GM18861 (cell line): ENCODE measurements at regions not wholly inside any gene's neighbourhood (a gene's known extent, or its start where the extent isn't known, plus 50 kb on each side); places are given as distances from the start of the nearest gene placed in this dataset.

ENCODE experiments used
- ATAC-seq: cut with Tn5 transposase; IDR thresholded peaks from one replicate; pipeline ENCODE4 v1.9.1; 2021; ENCODE audit not compliant: unreplicated experiment

DNA sequence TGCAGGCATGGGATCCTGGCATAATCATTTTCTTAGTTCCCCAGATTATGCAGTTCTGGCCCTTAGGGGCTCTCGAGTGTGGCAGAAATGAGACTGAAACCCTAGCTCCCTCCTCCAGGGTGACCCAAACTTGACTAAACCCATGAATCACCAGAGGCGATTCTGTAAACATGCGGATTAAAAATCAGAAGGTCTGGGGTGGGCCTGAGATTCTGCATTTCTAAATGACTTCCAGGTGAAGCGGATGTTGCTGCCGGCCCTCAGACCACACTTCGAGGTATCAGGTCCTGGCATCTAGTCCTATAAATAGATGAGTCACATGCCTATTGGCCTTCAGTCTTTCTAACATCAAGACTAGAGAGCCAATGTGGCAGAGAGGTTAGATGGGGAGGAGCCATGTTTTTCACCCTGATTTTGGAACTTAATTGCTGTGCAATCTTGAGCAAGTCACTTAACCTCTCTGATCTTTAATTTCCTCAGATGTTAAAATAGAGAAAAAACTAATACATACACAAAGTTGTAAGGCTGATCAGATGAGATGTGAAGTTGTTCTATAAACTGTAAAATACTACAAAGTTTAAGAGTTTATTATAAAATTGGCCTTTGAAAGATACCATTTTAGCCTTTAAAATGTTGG lies 431.2 kb downstream of the FOXO1 start:
- no peak for ATAC-seq

DNA sequence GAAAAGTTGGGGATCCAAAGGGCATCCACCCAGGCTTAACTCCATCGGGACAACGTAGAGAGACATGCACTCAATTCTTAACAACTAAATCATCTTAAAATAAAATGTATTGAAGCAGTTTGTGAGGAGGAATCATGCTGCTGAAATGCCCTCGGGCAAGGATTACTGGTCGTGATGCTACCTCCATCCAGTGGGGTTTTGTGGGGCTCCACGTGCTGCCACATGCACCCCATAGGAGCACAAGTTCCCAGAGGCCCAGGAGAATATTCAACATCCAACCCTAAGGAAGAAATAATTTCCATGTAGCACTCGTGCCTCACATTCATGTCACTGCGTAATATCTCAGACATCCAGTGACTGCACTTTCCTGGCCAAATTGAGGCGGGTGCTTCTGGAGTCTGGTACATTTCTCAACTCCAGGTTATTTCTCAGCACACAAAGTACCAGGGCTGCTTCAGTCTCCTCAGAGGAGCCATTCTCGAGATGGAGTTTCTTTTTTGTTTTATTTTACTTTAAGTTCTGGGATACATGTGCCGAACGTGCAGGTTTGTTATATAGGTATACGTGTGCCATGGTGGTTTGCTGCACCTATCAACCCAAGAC lies 429.8 kb downstream of the FOXO1 start:
- ATAC-seq: no peak

DNA sequence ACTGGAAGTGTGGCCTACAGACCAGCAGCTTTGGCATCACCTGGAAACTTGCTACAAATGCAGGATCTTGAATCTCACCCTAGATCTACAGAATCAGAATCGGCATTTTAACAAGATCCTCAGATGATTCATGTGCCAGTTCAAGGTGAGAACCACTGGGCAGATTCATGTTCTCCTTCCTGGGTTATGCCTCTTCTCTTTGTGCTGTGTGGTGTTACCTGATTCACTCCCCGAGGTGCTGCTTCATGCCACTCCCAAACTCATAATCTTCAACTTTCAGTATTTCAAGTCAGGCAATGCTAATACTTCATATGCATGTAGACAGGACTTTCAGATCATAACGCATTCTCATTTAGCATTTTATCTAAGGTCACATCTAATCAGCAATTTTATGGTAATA lies 427.7 kb downstream of the FOXO1 start:
- no peak for ATAC-seq

- ATAC-seq: no peak
Measured at GRCh38 chr13:40240293-40240692, 426.1 kb downstream of the FOXO1 start.

DNA sequence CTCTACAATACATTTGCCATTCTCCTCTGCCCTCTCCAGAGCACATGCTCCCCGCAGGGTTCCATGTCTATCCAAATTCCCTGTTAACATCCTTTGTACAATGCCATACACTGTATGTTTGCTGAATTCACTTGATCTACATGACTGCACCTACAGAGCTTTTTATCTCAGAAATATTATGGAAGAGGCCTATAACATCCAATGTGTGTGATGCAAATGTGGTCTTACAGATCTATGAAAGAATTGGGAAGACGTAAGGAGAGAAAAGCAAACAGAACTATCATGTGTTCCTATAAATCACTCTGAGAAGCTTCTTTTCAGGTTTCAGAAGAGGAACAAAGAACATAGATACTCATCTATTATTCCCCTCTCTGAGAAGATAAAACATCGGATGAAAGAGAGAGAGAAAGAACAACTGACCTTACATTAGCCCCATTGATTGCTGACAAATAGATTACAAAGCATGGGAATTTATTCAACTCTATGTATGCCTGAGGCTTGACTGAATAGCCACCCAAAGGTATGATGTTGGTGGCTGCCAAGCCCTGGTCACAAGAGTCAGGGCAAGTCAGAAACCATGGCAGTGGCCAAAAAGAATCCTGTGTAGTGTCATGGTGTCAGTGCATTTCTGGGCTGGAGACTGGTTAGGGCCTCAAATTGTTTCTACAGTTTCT lies 425.2 kb downstream of the FOXO1 start:
- no peak for ATAC-seq

- no peak for ATAC-seq
Measured at GRCh38 chr13:40243047-40243446, 423.4 kb downstream of the FOXO1 start.

DNA sequence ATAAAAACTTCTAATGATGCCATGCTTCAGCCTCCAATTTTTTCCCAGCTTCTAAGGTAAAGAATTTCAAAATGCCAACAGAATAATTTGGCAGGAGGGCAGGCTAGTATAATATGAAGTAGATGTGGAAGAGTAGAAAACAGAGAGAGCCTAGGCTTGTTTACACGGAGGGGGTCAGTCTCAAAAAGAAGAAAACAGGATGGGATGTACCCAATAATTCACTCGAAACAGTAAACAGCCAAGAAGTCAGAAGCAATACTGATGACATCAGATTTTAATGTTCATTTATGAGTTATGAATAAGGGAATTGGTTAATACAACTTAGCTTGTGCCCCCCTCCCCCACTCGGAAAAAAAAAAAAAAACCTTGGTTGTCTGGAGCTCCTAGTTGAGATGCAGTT lies 422.5 kb downstream of the FOXO1 start:
- no peak for ATAC-seq

- no peak for ATAC-seq
Measured at GRCh38 chr13:40245567-40245966, 420.9 kb downstream of the FOXO1 start.

- ATAC-seq: no peak
Measured at GRCh38 chr13:40247845-40248244, 418.6 kb downstream of the FOXO1 start.

DNA sequence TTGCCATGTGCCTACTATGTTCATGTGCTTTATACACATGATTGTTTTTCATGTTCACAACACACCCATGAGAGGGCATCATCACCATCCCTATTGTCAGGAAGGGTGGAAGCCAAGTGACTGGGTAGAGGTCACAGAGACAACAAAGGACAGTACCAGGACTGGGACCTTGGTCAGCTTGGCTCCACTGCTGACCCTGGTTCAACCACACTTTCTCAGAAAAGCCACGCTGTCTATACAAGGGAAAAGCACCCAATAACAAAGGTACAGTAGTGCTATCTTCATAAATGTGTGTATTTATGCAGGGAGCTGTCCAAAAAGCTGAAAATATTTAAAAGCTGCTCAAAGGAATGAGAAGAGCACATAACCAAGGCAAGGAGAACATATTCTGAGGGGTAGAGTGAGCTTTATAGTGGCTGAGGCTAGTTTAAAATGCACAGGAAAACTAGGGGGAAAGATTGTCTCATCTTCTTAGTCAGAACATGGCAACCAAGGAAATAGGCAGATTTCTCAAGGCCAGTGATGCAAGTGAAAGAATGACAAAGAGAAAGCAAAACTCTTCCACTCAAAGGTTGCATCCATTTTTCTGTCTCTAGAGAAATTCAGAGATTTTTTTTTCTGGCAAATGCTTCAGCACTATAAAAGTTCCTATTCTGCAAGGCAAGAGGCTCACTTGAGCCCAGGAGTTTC lies 415.0 kb downstream of the FOXO1 start:
- ATAC-seq: no peak

GRCh38 chr13:40252241-40252640 lies 414.2 kb downstream of the FOXO1 start:
- ATAC-seq: no peak

- ATAC-seq: no peak
Measured at GRCh38 chr13:40252676-40253075, 413.8 kb downstream of the FOXO1 start.

GRCh38 chr13:40254394-40254793 lies 412.0 kb downstream of the FOXO1 start:
- no peak for ATAC-seq

DNA sequence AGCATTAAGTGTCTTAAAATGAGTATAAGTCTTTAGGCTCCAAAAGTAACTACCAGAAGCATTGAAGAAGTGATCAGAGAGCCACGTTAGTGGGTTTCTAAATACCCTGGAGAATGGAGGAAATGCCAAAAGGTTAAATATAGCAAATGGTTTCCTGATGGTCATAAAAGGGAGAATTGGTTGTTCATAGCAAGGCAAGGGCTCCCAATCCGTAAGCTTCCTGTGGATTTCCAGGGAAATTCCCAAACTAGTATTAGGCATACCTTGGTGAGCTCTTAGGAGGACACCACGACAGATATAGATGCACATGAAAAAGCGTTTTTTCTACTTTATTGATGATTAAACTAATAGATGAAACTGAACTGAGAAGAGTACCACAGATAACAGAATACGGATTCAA lies 410.9 kb downstream of the FOXO1 start:
- no peak for ATAC-seq

DNA sequence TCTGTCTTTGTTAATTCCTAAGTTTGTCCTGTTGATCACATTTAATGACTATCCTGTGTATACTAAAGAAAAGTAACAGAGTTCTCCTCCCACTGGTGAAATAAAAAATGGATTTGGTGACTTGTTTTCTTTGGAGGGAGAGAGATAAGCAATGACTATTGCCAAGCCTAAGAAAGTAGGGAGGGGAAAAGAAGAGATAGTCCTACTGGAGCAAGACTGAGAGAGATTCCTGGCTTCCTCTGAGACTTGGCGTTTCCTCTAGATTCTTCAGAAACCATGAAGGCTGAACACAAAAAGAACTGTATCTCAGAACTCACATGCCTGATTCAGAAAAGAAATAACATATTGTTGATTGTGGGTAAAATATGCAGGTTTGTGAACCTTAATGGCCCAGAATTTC lies 406.5 kb downstream of the FOXO1 start:
- no peak for ATAC-seq

DNA sequence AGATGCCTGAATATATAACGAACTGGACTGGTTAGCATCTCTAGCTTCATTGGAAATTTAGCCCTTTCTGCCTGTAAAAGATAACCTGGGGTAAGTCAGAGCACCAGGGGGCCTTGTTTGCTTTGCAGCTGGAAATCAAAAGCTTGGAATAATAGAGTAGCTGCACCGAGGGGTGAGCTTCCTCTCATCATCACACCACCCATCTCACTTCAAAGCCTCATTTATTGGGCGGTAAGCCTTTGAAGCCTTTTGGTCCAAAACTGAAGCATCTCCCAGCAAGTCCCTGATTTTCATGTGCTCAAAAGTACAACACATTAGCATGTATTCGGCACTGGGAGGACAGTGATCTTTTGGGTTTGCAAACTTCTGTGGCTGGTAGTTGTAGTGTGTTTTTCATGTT lies 405.1 kb downstream of the FOXO1 start:
- no peak for ATAC-seq

- ATAC-seq: no peak
Measured at GRCh38 chr13:40261947-40262346, 404.5 kb downstream of the FOXO1 start.

- ATAC-seq: no peak
Measured at GRCh38 chr13:40269086-40269485, 397.4 kb downstream of the FOXO1 start.

GRCh38 chr13:40270726-40271125 lies 395.7 kb downstream of the FOXO1 start:
- ATAC-seq: no peak

GRCh38 chr13:40271271-40271885 lies 395.1 kb downstream of the FOXO1 start:
- no peak for ATAC-seq

DNA sequence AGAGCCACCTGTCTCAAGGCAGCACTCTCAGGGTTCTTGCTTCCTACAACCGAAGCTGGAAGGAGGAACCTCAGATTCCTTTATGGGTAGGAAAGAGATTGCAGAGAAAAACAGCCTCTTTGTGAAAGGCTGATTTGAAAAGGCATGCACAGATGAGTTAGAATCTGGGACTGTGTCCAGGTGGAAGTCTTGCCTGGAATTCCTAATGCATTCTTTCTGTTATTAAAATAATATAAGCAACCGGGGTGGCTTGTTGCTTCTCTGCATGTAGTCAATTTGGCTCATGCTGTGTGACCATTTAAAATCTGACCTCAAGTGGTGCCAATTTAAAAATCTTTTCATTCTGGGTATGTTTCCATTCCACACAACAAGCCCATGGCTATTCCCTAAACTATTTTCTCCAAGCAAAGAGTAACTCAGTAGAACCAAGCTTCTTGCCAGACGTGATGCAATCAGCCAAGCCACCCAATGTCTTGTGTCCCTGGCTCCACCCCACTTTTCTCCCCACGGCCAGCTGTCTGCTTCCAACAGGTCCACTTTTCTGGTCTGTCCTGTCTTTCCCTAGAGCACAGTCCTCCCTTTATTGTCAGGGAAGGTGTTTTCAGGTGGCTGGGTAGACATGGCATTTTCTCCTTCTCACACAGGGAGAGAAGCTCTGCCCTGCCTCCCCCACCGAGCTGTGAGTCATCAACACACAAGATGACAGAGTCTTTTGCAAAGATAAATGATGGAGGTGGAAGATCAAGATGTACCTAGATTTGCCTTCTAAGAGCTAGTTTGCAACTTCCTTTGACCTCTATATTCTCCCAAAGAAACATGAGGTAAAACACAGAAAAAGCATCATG lies 394.3 kb downstream of the FOXO1 start:
- ATAC-seq: no peak
